ENCODE measurements at regions not wholly inside any gene's neighbourhood (a gene's known extent, or its start where the extent isn't known, plus 50 kb on each side); places are given as distances from the start of the nearest gene placed in this dataset.
A peak's percentile ranks its signal among the peaks of the same experiment; 100 is the strongest.
"Not testable (repeated sequence)": the region's sequence is repeated elsewhere in the genome, so short reads cannot be mapped to it uniquely, and the experiment has no call there.

DNA sequence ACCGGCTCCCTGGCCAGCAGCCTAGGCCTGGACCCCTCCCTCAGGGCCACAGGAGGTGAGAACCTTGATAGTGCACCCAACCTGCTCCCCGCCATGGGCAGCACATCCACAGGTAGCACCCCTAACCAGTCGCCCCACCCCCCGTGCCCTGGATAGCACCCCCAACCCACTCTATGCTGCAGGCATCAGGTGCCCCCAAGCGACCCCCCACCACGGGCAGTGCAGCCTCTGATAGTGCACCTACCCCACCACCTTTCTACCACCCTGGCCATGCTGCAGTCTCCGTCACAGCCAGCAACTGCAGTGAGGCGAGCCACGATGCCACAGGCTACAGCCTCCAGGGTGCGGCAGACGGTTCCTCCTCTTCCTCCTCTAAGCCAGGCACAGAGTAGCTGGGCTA, 55.6 kb downstream of the SOWAHC start:
- DNase-seq: no peak

GRCh38 chr2:109670556-109671411, 56.6 kb downstream of the SOWAHC start:
- DNase-seq: no peak

- no peak for DNase-seq
Observed at GRCh38 chr2:109674894-109675534, 60.9 kb downstream of the SOWAHC start.

- DNase-seq: no peak
Observed at GRCh38 chr2:109675666-109676345, 61.6 kb downstream of the SOWAHC start.

DNA sequence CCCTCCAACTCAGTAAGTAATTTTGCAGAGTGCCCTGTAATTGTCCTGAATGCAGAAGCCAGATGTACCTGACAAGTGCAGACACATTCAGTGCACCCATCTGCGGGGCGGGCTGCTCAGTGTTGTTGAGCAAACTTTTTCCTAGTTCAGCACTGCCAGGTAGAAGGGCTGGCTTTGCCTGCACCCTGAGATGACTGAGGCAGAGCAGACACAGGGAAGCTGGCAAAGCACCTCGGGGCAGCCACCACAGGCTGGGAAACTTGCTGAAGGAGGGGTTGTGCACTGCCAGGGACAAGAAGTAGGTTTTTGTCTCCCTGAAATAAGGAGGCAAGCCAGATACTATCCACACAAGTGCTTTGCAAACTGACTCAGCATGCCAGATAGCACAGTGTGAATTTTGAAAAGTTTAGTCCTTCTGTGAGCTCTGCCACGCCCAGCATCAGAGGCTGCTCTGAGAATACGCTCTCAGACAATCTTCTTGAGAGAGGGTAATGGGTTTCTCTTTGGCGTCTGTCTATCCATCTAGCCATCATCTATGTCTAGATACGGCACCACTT, 62.3 kb downstream of the SOWAHC start:
- no peak for DNase-seq

GRCh38 chr2:109677121-109677731, 63.1 kb downstream of the SOWAHC start:
- DNase-seq: not testable (repeated sequence)

- no peak for DNase-seq
Observed at GRCh38 chr2:109677835-109678580, 63.8 kb downstream of the SOWAHC start.

DNA sequence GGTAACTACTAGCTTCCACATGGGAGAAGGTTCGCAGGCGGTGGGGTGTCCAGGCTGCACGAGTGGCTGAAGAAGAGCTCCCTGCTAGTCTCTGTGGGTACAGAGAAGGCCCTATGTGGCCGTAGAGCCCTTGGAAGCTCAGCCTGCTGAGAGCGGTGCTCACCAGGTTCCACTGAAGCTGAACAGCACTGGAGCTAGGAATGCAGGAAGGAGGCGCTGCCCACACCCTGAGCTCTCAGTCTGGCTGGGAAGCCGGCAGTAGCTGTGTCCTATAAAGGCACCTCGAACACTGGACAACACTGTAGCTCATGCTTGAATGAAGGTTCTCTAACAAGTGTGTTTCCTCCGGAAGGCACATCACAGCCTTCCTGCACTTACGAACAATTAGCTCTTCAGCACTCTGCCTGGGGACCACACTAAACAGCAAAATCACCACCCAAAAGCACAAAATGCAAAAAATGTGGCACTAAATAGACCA, 64.6 kb downstream of the SOWAHC start:
- DNase-seq: not testable (repeated sequence)

DNA sequence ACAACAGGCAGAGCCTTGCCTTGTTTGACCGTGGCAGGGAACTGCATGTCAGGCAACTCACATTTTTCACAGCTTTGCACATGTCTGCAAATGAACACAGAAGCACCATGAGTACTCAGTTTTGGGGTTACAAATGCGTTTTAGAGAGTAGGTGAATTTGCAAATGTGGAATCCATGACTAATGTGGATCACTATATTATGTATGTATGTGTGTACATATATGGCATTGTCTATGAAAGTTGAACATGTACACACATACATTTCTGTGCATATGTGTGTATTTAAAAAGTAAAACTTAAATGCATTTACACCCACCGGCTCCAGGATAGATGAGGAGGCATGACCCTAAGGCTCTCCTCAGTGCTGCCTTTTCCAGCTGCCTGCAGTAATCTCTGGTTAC, 65.1 kb downstream of the SOWAHC start:
- no peak for DNase-seq

GRCh38 chr2:109679626-109680025, 65.5 kb downstream of the SOWAHC start:
- DNase-seq: no peak

GRCh38 chr2:109680523-109681297, 66.5 kb downstream of the SOWAHC start:
- DNase-seq: no peak

DNA sequence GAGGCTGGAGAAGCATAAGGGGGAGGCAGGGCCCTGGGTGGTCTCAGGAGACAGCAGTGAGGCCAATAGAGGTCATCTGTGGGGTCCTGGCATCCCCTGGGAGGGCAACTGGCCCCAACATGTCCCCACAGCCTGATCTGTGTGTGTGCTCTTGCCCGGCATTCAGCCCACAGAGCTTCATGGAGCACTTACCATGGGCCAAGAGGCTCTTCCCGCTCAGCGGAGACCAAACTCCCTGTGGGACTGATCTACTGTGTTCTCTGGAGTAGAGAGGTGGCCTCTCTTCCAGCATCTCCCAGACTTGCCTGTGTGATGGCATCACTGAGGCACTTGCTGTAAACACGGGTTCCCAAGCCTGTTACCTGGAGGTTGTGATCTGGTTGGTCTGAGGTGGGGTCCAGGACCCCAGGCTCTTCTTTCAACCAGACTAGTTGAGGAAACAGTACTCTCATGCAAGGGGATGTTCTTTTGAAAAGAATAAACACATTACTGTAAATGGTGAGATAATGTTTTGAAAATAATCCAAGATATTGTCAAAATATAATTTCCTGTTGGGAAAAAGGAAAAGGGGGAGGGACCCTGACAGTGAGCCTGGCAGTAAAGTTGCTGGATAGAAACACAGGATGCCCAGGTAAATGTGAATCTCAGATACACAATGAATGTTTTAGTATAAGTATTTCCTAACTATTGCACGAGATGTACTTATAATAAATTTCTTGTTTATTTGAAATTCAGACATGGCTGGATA, 67.6 kb downstream of the SOWAHC start:
- DNase-seq: no peak

GRCh38 chr2:109683452-109683851, 69.3 kb downstream of the SOWAHC start:
- no peak for DNase-seq

DNA sequence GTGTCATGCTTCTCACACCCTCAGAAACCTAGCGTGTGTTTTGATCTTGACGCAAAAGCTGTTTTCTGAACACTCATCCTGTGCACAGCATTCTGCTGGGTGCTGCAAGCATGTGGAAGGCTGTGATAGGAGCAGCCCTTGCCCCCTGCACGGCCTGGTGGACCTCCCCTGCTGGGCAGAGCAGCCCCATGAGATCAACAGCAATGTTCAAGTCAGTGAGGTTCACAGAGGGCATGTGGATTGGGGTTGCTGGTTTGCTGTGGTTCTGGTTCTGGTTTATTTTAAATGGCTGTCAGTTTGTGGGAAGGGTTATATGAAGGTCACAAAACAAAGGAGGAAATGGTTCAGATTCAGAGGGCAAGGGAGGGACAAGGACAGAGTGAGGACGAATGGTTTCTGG, 71.3 kb downstream of the SOWAHC start:
- DNase-seq: no peak

DNA sequence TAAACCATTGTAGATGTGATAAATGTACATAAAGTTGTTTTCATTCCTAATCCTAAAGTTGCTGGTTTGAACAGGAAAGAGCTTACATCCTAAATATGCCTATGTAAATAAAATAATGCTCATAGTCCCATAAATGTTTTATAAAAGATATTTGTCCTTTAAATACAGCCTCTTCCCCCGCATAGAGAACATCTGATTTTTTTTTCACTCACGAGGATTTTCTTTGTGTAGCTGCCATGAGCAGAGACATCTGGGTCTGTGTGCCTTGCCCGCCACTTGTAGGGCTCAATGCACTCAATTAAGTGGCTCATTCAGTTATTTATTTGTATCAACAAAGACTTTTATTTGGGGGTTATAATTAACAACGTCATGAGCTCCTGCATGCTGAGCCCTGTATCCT, 72.8 kb downstream of the SOWAHC start:
- DNase-seq: no peak

- DNase-seq: peak; percentile 58 to 83 (median 60)
Observed at GRCh38 chr2:109689182-109689930, 75.2 kb downstream of the SOWAHC start.

- no peak for DNase-seq
Observed at GRCh38 chr2:109689973-109690372, 75.8 kb downstream of the SOWAHC start.

- no peak for DNase-seq
Observed at GRCh38 chr2:109690457-109690821, 76.3 kb downstream of the SOWAHC start.
